ENCODE measurements at regions not wholly inside any gene's neighbourhood (a gene's known extent, or its start where the extent isn't known, plus 50 kb on each side); places are given as distances from the start of the nearest gene placed in this dataset.

GRCh38 chr10:24115403-24115802 is 93.5 kb upstream of the KIAA1217 start:
- TF ChIP-seq CTCF (IDR thresholded peaks at IDR 0.05; ENCODE audit: insufficient read depth, low read length, poor library complexity, severe bottlenecking), result no peak
- no peak for DNase-seq (ENCODE audit: extremely low read depth, insufficient read length)
- Histone ChIP-seq H3K4me3 (replicated peaks; ENCODE audit: low read depth, low read length) (no peak overlapping the region), H3K36me3 (ENCODE audit: control insufficient read depth, insufficient read depth, low read length) (no peaks in the 10 kb centered on the region), H3K27me3 (replicated peaks; ENCODE audit: control insufficient read depth, insufficient read depth, low read length) (no peaks in the 10 kb centered on the region)

GRCh38 chr10:24118246-24118645 is 90.7 kb upstream of the KIAA1217 start:
- no peak for DNase-seq (ENCODE audit: extremely low read depth, insufficient read length)
- Histone ChIP-seq H3K36me3 (ENCODE audit: control insufficient read depth, insufficient read depth, low read length) (no peaks in the 10 kb centered on the region), H3K4me3 (replicated peaks; ENCODE audit: low read depth, low read length) (no peak overlapping the region), H3K27me3 (replicated peaks; ENCODE audit: control insufficient read depth, insufficient read depth, low read length) (no peaks in the 10 kb centered on the region)
- TF ChIP-seq CTCF (IDR thresholded peaks at IDR 0.05; ENCODE audit: insufficient read depth, low read length, poor library complexity, severe bottlenecking), result no peak

GRCh38 chr10:24119896-24120295 is 89.0 kb upstream of the KIAA1217 start:
- DNase-seq (ENCODE audit: extremely low read depth, insufficient read length), result no peak
- H3K27me3 ChIP-seq (replicated peaks; ENCODE audit: control insufficient read depth, insufficient read depth, low read length), result no peaks in the 10 kb centered on the region
- no peak overlapping the region for H3K4me3 ChIP-seq (replicated peaks; ENCODE audit: low read depth, low read length)
- H3K36me3 ChIP-seq (ENCODE audit: control insufficient read depth, insufficient read depth, low read length), result no peaks in the 10 kb centered on the region
- no peak for TF ChIP-seq CTCF (IDR thresholded peaks at IDR 0.05; ENCODE audit: insufficient read depth, low read length, poor library complexity, severe bottlenecking)

- H3K4me3 ChIP-seq (replicated peaks; ENCODE audit: low read depth, low read length), result no peak overlapping the region
- no peak for TF ChIP-seq CTCF (IDR thresholded peaks at IDR 0.05; ENCODE audit: insufficient read depth, low read length, poor library complexity, severe bottlenecking)
- DNase-seq (ENCODE audit: extremely low read depth, insufficient read length), result no peak
- H3K36me3 ChIP-seq (ENCODE audit: control insufficient read depth, insufficient read depth, low read length), result no peaks in the 10 kb centered on the region
- no peaks in the 10 kb centered on the region for H3K27me3 ChIP-seq (replicated peaks; ENCODE audit: control insufficient read depth, insufficient read depth, low read length)
Measured at GRCh38 chr10:24120646-24121045, 88.3 kb upstream of the KIAA1217 start.

- TF ChIP-seq CTCF (IDR thresholded peaks at IDR 0.05; ENCODE audit: insufficient read depth, low read length, poor library complexity, severe bottlenecking), result no peak
Measured at GRCh38 chr10:24127516-24127915, 81.4 kb upstream of the KIAA1217 start.

GRCh38 chr10:24128066-24128730 is 80.7 kb upstream of the KIAA1217 start:
- no peak overlapping the region for H3K4me3 ChIP-seq (replicated peaks; ENCODE audit: low read depth, low read length)
- TF ChIP-seq CTCF (IDR thresholded peaks at IDR 0.05; ENCODE audit: insufficient read depth, low read length, poor library complexity, severe bottlenecking), result no peak
- no peaks in the 10 kb centered on the region for H3K27me3 ChIP-seq (replicated peaks; ENCODE audit: control insufficient read depth, insufficient read depth, low read length)
- no peaks in the 10 kb centered on the region for H3K36me3 ChIP-seq (ENCODE audit: control insufficient read depth, insufficient read depth, low read length)
- no peak for DNase-seq (ENCODE audit: extremely low read depth, insufficient read length)

More at GRCh38 chr10:24127516-24127915, 81.4 kb upstream of the KIAA1217 start:
- Histone ChIP-seq H3K4me3 (replicated peaks; ENCODE audit: low read depth, low read length) (no peak overlapping the region), H3K36me3 (ENCODE audit: control insufficient read depth, insufficient read depth, low read length) (no peaks in the 10 kb centered on the region), H3K27me3 (replicated peaks; ENCODE audit: control insufficient read depth, insufficient read depth, low read length) (no peaks in the 10 kb centered on the region)
- no peak for DNase-seq (ENCODE audit: extremely low read depth, insufficient read length)
